ENCODE measurements at regions not wholly inside any gene's neighbourhood (a gene's known extent, or its start where the extent isn't known, plus 50 kb on each side); places are given as distances from the start of the nearest gene placed in this dataset.

- ChIA-PET CTCF (no interaction called here), POLR2A (no interaction called here)
- H3K36me3 ChIP-seq (ENCODE audit: control insufficient read depth in 2 of 2, extremely low read depth in 1 of 2, insufficient read depth in 2 of 2, low read length in 2 of 2) = no peaks in the 10 kb centered on the region
- dilution Hi-C loops (cut with MboI; ENCODE audit: extremely low pct_ligation_motif_present, low sequenced_read_pairs) (no loop called here), intact Hi-C loops (cut with micrococcal nuclease) (no loop called here)
- H3K9me3 ChIP-seq (replicated peaks; ENCODE audit: control insufficient read depth, insufficient read depth, low read length) = peaks cover 4% of the 10 kb centered on the region
- no peaks in the 10 kb centered on the region for H4K20me1 ChIP-seq (replicated peaks; ENCODE audit: control insufficient read depth, extremely low read depth, insufficient read depth, low read length)
- H3K9ac ChIP-seq (replicated peaks; ENCODE audit: extremely low read depth, insufficient read depth, low read length) = no peak overlapping the region
- DNase-seq (ENCODE audit: low read depth, low spot score) (no peak), FAIRE-seq (no peak)
- no peaks in the 10 kb centered on the region for H3K9me1 ChIP-seq (replicated peaks; ENCODE audit: control insufficient read depth, extremely low read depth, insufficient read depth, low read length)
- no peaks in the 10 kb centered on the region for H3K4me1 ChIP-seq (ENCODE audit: control insufficient read depth, extremely low read depth, insufficient read depth, low read length)
- no TSS peak for BruUV-seq (replicated peaks)
- H2AFZ ChIP-seq (ENCODE audit: low read depth, low read length) = no peak overlapping the region
- no peak overlapping the region for H3K4me3 ChIP-seq (replicated peaks in 1 of 3; ENCODE audit: insufficient read depth in 1 of 3, low read depth in 1 of 3, low read length in 3 of 3)
- H3K4me2 ChIP-seq (ENCODE audit: insufficient read depth, low read length) = no peak overlapping the region
- H3K79me2 ChIP-seq (ENCODE audit: control insufficient read depth, insufficient read depth, low read length) = no peaks in the 10 kb centered on the region
- H3K27me3 ChIP-seq (ENCODE audit: control insufficient read depth in 2 of 2, insufficient read depth in 2 of 2, low read length in 2 of 2) = no peaks in the 10 kb centered on the region
- no peak overlapping the region for H3K27ac ChIP-seq (ENCODE audit: insufficient read depth, low read depth, low read length)
- TF ChIP-seq, protein P1, sequence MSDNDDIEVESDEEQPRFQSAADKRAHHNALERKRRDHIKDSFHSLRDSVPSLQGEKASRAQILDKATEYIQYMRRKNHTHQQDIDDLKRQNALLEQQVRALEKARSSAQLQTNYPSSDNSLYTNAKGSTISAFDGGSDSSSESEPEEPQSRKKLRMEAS (IDR thresholded peaks at IDR 0.05; ENCODE audit: insufficient read depth, insufficient read length) = no peak
- TF ChIP-seq, protein P2, sequence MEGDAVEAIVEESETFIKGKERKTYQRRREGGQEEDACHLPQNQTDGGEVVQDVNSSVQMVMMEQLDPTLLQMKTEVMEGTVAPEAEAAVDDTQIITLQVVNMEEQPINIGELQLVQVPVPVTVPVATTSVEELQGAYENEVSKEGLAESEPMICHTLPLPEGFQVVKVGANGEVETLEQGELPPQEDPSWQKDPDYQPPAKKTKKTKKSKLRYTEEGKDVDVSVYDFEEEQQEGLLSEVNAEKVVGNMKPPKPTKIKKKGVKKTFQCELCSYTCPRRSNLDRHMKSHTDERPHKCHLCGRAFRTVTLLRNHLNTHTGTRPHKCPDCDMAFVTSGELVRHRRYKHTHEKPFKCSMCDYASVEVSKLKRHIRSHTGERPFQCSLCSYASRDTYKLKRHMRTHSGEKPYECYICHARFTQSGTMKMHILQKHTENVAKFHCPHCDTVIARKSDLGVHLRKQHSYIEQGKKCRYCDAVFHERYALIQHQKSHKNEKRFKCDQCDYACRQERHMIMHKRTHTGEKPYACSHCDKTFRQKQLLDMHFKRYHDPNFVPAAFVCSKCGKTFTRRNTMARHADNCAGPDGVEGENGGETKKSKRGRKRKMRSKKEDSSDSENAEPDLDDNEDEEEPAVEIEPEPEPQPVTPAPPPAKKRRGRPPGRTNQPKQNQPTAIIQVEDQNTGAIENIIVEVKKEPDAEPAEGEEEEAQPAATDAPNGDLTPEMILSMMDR (IDR thresholded peaks at IDR 0.05; ENCODE audit: extremely low read depth in 1 of 2, insufficient read depth in 1 of 2, low read depth in 1 of 2, low read length in 2 of 2) = no peak
- TF ChIP-seq GATA2 (IDR thresholded peaks at IDR 0.05; ENCODE audit: insufficient read depth, insufficient read length, low read depth, low read length) (no peak), POLR2AphosphoS5 (IDR thresholded peaks at IDR 0.05; ENCODE audit: insufficient read depth, low read depth, low read length) (no peak), FOS (IDR thresholded peaks at IDR 0.05; ENCODE audit: borderline replicate concordance, insufficient read depth, low read length) (no peak), MYC (IDR thresholded peaks at IDR 0.05; ENCODE audit: low read depth, low read length) (no peak), JUN (IDR thresholded peaks at IDR 0.05; ENCODE audit: borderline replicate concordance, insufficient read depth, insufficient read length, low read depth) (no peak), POLR2A (IDR thresholded peaks at IDR 0.05; ENCODE audit: low read depth, low read length) (no peak), EZH2 (IDR thresholded peaks at IDR 0.05; ENCODE audit: borderline replicate concordance, low read depth, low read length, severe bottlenecking) (no peak)
Observed at GRCh38 chr14:87005280-87005679, 987.7 kb downstream of the GALC start.
